Esophagus muscularis mucosa (tissue), 4 donors: ENCODE measurements at regions not wholly inside any gene's neighbourhood (a gene's known extent, or its start where the extent isn't known, plus 50 kb on each side); places are given as distances from the start of the nearest gene placed in this dataset.
"Not testable (repeated sequence)": the region's sequence is repeated elsewhere in the genome, so short reads cannot be mapped to it uniquely, and the experiment has no call there.

Experiments
- DNase-seq: peaks from one replicate; pipeline ENCODE4 v3.0.0-alpha.2; 2017; ENCODE audit errors: extremely low spot score
- H3K27ac ChIP-seq, 4 donors: fragments of 200-600 bp; sonication (generic); replicated peaks in 1 of 4; 1 replicate in 3 of 4; 2 replicates in 1 of 4; pipeline ENCODE4 v1.5.1; 2016 to 2019; ENCODE audit warnings: mild to moderate bottlenecking in 1 of 4
- H3K27me3 ChIP-seq, 4 donors: fragments of 200-600 bp; sonication (generic); one replicate each; pipeline versions ENCODE4 v1.5.1 to v1.6.0; 2016 to 2019
- H3K36me3 ChIP-seq, 4 donors: fragments of 200-600 bp; sonication (generic); one replicate each; pipeline ENCODE4 v1.5.1; 2016 to 2019
- H3K4me1 ChIP-seq, 4 donors: fragments of 200-600 bp; sonication (generic); one replicate each; pipeline ENCODE4 v1.5.1; 2016 to 2019
- H3K4me3 ChIP-seq, 4 donors: fragments of 200-600 bp; sonication (generic); 1 replicate in 2 of 4; 2 replicates in 2 of 4; pipeline ENCODE4 v1.5.1; 2016 to 2019; ENCODE audit warnings: mild to moderate bottlenecking in 4 of 4, moderate library complexity in 1 of 4
- H3K9me3 ChIP-seq, 4 donors: fragments of 200-600 bp; sonication (generic); 1 replicate in 3 of 4; 2 replicates in 1 of 4; pipeline ENCODE4 v1.5.1; 2016 to 2019
- CTCF ChIP-seq, 3 experiments: fragments of 200-600 bp in 2 of 3; fragments of 450-650 bp in 1 of 3; sonication (generic) in 2 of 3; IDR thresholded peaks; one replicate each; pipeline ENCODE4 v1.5.1; 2017 to 2019; ENCODE audit warnings: antibody characterized with exemption in 3 of 3, mild to moderate bottlenecking in 2 of 3, moderate library complexity in 1 of 3
- EP300 ChIP-seq: sonication (generic); formaldehyde crosslinking; IDR thresholded peaks from one replicate; pipeline ENCODE4 v1.6.1; 2017; ENCODE audit warnings: antibody characterized with exemption
- POLR2A ChIP-seq: fragments of 450-650 bp; IDR thresholded peaks from one replicate; pipeline ENCODE4 v1.6.1; 2017; ENCODE audit warnings: antibody characterized with exemption, moderate library complexity, mild to moderate bottlenecking, low read depth
- POLR2AphosphoS5 ChIP-seq, 2 donors: sonication (generic); formaldehyde crosslinking; IDR thresholded peaks; one replicate each; pipeline ENCODE4 v1.6.1; 2017; ENCODE audit warnings: antibody characterized with exemption in 2 of 2
- WGBS: methylation state at CpG from one replicate; pipeline ENCODE4 v1.1.5; 2018; 5-methylcytosine and 5-hydroxymethylcytosine counted together
- intact Hi-C: fragments of 100-400 bp; cut with DNase I; formaldehyde crosslinking; loops from one replicate; pipeline ENCODE4 v1.15.1; 2023

- H3K4me1 ChIP-seq = peaks cover 5 to 33% (median 25%) of the 10 kb centered on the region in 4 donors
- peak overlapping the region in 3 of 4 donors; percentile 28 to 62 (median 59) for H3K27ac ChIP-seq
- DNase-seq, H3K4me3 ChIP-seq, H3K9me3 ChIP-seq, intact Hi-C loops, H3K36me3 ChIP-seq, H3K27me3 ChIP-seq: not testable (repeated sequence)
- 76% methylated on average over 20 of the region's 20 CpGs for WGBS
These were observed 185.7 kb downstream of the LAT start for GRCh38 chr16:29170393-29171119.

- H3K27ac ChIP-seq = peak overlapping the region in 3 of 4 donors; percentile 28 to 62 (median 59)
- intact Hi-C loops, H3K27me3 ChIP-seq, H3K36me3 ChIP-seq, H3K9me3 ChIP-seq, H3K4me3 ChIP-seq, DNase-seq: not testable (repeated sequence)
- TF ChIP-seq POLR2AphosphoS5 (IDR thresholded peaks at IDR 0.05) = peak in 1 of 2 donors; percentile 13
- peaks cover 5 to 33% (median 25%) of the 10 kb centered on the region in 4 donors for H3K4me1 ChIP-seq
- WGBS = 72% methylated on average over 9 of the region's 16 CpGs
These were observed 184.6 kb downstream of the LAT start for GRCh38 chr16:29169295-29169994.

GRCh38 chr16:29168515-29169259, 183.8 kb downstream of the LAT start:
- peaks cover 5 to 33% (median 25%) of the 10 kb centered on the region in 4 donors for H3K4me1 ChIP-seq
- H3K27ac ChIP-seq, H3K36me3 ChIP-seq, intact Hi-C loops, H3K9me3 ChIP-seq, H3K4me3 ChIP-seq, H3K27me3 ChIP-seq, DNase-seq: not testable (repeated sequence)
- 77% methylated on average over 13 of the region's 13 CpGs for WGBS

GRCh38 chr16:29164442-29165089, 179.7 kb downstream of the LAT start:
- 81% methylated on average over 7 of the region's 8 CpGs for WGBS
- intact Hi-C loops, H3K4me3 ChIP-seq, H3K36me3 ChIP-seq, DNase-seq, H3K27me3 ChIP-seq, H3K9me3 ChIP-seq, H3K27ac ChIP-seq: not testable (repeated sequence)
- H3K4me1 ChIP-seq = peaks cover 4 to 16% (median 13%) of the 10 kb centered on the region in 4 donors

- H3K27me3 ChIP-seq, intact Hi-C loops, H3K36me3 ChIP-seq, H3K4me3 ChIP-seq, H3K9me3 ChIP-seq, DNase-seq, H3K27ac ChIP-seq: not testable (repeated sequence)
- WGBS = 94% methylated on average over 24 of the region's 25 CpGs
- peaks cover 18 to 30% (median 21%) of the 10 kb centered on the region in 4 donors for H3K4me1 ChIP-seq
These were observed 175.3 kb downstream of the LAT start for GRCh38 chr16:29160171-29160570.

GRCh38 chr16:29159603-29160002, 174.8 kb downstream of the LAT start:
- H3K9me3 ChIP-seq, H3K4me3 ChIP-seq, H3K27ac ChIP-seq, intact Hi-C loops, DNase-seq, H3K27me3 ChIP-seq, H3K36me3 ChIP-seq: not testable (repeated sequence)
- WGBS = 83% methylated on average over 7 of the region's 11 CpGs
- H3K4me1 ChIP-seq = peaks cover 21 to 33% (median 26%) of the 10 kb centered on the region in 4 donors

- H3K4me1 ChIP-seq = peaks cover 23 to 42% (median 34%) of the 10 kb centered on the region in 4 donors
- no peak for DNase-seq
- no peaks in the 10 kb centered on the region for H3K9me3 ChIP-seq
- H3K27me3 ChIP-seq = no peaks in the 10 kb centered on the region
- intact Hi-C loops = no loop called here
- H3K36me3 ChIP-seq = peaks cover 0 to 5% (median 2%) of the 10 kb centered on the region in 4 donors
- TF ChIP-seq POLR2AphosphoS5 (IDR thresholded peaks at IDR 0.05) (no peak), POLR2A (no peak), EP300 (no peak), CTCF (IDR thresholded peaks at IDR 0.05) (no peak)
- H3K27ac ChIP-seq = peak overlapping the region in 3 of 4 donors; percentile 65 to 80 (median 77)
- H3K4me3 ChIP-seq = no peak overlapping the region
- WGBS = 97% methylated on average over 29 of the region's 29 CpGs
These were observed 173.9 kb downstream of the LAT start for GRCh38 chr16:29158785-29159184.

- Histone ChIP-seq H3K27ac (peak overlapping the region; percentile 62 to 80 (median 71)), H3K4me1 (peaks cover 23 to 44% (median 36%) of the 10 kb centered on the region in 4 donors)
- 89% methylated on average over 32 of the region's 37 CpGs for WGBS
- H3K36me3 ChIP-seq, H3K9me3 ChIP-seq, H3K27me3 ChIP-seq, DNase-seq, intact Hi-C loops, H3K4me3 ChIP-seq: not testable (repeated sequence)
These were observed 173.4 kb downstream of the LAT start for GRCh38 chr16:29158031-29158784.
